ENCODE measurements at regions not wholly inside any gene's neighbourhood (a gene's known extent, or its start where the extent isn't known, plus 50 kb on each side); places are given as distances from the start of the nearest gene placed in this dataset.

GRCh38 chr2:40859617-40860016 lies 407.7 kb upstream of the SLC8A1 start:
- TF ChIP-seq CTCF (conservative IDR thresholded peaks at IDR 0.05 in 1 of 2, IDR thresholded peaks at IDR 0.05 in 1 of 2; ENCODE audit: extremely low read depth in 1 of 2, insufficient read depth in 1 of 2, low read depth in 1 of 2, low read length in 2 of 2) (no peak), EZH2 (IDR thresholded peaks at IDR 0.05; ENCODE audit: borderline replicate concordance, low read length) (no peak)

Data from mammary epithelial cell (primary cell).